AG04449 (cell line): ENCODE measurements at regions not wholly inside any gene's neighbourhood (a gene's known extent, or its start where the extent isn't known, plus 50 kb on each side); places are given as distances from the start of the nearest gene placed in this dataset.

ENCODE experiments used
- CTCF ChIA-PET: fragments of 350-600 bp; formaldehyde crosslinking; extraction: SDS; loops from one replicate; lab custom pipeline; 2021; ENCODE audit warnings: antibody characterized with exemption; lab: Yijun Ruan, JAX
- POLR2A ChIA-PET: fragments of 400-600, 350-600 bp; formaldehyde crosslinking; extraction: SDS; loops from one replicate; lab custom pipeline; 2020; ENCODE audit warnings: antibody characterized with exemption, inconsistent platforms; lab: Yijun Ruan, JAX
- DNase-seq: peaks from one replicate; pipeline ENCODE4 v3.0.0-alpha.2; 2010; ENCODE audit warnings: low read depth, low spot score
- H3K4me3 ChIP-seq: 2 replicates; pipeline ENCODE4 v1.5.1; 2011; ENCODE audit warnings: low read depth, mild to moderate bottlenecking, control low read depth, low read length
- CTCF ChIP-seq: IDR thresholded peaks from one replicate; pipeline ENCODE4 v1.5.1; 2011; ENCODE audit warnings: mild to moderate bottlenecking, moderate library complexity, low read length, control low read depth, inconsistent platforms; ENCODE audit not compliant: insufficient read depth; ENCODE audit errors: missing control alignments

DNA sequence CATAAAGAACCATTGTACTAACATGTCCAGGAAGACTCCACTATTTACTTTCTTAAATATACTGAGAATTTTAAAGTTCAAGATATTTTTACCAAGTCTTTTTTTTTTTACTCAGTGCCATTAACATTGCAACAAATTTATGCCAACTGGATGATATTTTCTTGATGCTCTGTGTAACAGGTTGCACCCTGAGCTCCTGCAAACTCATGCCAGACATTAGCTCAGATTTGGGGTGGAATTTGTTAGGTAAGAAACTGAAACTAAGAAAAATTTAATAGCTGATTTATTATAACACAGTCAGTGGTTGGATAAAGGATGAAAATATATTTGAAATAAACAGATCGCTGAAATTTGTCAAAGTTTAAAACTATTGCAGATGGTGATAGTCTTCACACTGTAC is 228.6 kb upstream of the SPHKAP start:
- ChIA-PET POLR2A (no interaction called here), CTCF (no interaction called here)
- DNase-seq, result no peak
- TF ChIP-seq CTCF, result no peak
- no peak overlapping the region for H3K4me3 ChIP-seq

- DNase-seq, result no peak
- POLR2A ChIA-PET, result no interaction called here
- no peak for TF ChIP-seq CTCF
- no peak overlapping the region for H3K4me3 ChIP-seq
- CTCF ChIA-PET, result no interaction called here
Observed at GRCh38 chr2:228409493-228409892, 228.0 kb upstream of the SPHKAP start.

DNA sequence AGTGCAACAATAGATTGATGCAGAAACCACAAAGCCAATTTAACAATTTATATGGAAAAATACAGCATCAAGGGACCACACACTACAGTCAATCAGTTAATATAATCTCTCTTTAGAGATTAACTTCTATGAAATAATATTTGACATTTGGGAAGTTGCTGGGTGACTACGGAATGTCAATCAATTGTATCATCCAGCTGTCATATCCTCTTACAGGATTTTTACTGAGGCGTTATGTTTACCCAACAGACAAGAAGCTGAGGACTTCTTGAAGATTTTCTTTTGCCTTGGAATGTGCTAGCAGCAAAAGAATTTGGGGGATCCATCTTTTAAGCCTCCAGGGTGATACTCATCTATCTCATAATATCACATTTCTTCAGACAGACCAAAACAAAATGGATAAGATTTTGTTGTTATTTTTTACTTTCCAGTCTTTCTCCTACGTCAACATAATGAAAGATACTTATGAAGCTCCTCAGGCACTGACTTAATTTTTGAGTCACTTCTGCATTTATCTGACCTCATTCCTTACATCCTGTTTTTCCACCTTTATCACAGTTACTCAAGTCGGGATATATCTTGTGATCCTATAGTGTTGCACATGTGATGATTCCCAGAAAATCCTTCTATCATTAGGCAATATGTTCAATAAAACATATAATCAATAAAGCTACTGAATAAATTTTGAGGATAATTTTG is 227.2 kb upstream of the SPHKAP start:
- DNase-seq, result no peak
- CTCF ChIA-PET, result no interaction called here
- H3K4me3 ChIP-seq, result no peak overlapping the region
- POLR2A ChIA-PET, result no interaction called here
- TF ChIP-seq CTCF, result no peak

DNA sequence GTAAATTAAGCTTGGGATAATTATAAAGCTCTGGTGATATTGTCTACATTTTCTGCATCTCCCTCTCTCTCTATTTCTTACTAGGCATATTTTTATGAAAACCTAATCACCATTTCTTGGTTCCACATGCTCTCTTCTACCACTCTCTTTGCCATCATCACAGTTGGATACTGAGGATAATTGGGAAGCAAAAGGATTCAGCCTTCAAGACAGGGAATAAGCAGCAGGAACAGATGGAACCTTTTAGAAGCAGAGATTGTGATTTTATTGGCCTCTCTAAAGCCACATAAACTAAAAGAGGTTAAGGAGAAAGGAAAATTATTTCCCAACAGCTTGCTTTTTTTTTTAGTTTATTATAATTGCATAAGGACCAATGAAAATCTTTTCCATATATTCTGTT is 226.3 kb upstream of the SPHKAP start:
- ChIA-PET POLR2A (no interaction called here), CTCF (no interaction called here)

GRCh38 chr2:228401065-228401912 is 219.8 kb upstream of the SPHKAP start:
- no peak for DNase-seq
- no peak overlapping the region for H3K4me3 ChIP-seq
- no peak for TF ChIP-seq CTCF
- ChIA-PET CTCF (no interaction called here), POLR2A (no interaction called here)

More for the DNA sequence above, 226.3 kb upstream of the SPHKAP start:
- H3K4me3 ChIP-seq, result no peak overlapping the region
- no peak for TF ChIP-seq CTCF
- no peak for DNase-seq

DNA sequence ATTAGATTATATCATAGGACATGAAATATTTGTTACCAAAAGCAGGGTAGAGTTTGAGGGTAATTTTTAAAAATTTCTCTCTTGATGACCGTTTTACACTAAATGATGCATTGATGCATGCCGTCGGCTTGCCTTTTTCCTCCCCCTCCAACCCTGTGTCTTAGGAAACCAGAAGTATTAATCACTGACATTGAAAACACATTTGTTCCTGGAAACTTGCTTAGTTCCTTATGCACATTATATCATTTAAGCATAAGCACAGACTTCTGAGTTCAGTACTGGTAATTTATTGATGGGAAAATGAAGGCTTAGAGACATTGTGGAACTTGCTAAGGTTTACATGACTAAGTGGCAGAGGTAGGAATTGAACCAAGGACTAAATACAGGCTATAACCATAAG is 206.3 kb upstream of the SPHKAP start:
- no peak for DNase-seq
- ChIA-PET CTCF (no interaction called here), POLR2A (no interaction called here)
- no peak for TF ChIP-seq CTCF
- no peak overlapping the region for H3K4me3 ChIP-seq
